ENCODE measurements at regions not wholly inside any gene's neighbourhood (a gene's known extent, or its start where the extent isn't known, plus 50 kb on each side); places are given as distances from the start of the nearest gene placed in this dataset.

DNA sequence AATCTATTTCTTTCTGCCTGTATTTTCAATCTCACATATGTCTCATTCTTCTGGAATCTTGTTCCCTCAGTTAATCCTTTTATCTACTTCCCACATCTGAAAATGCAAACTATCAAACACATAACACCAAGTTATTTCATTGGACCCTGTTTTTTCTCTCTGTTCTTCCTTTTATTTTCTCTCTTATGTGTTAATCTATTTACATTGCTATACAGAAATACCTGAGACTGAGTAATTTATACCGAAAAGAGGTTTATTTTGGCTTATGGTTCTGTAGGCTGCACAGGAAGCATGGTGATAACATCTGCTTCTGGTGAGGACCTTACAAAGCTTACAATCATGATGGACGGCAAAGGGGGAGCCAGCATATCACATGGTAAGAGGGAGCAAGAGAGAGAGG, 247.6 kb downstream of the TGFB2 start:
- DNase-seq (ENCODE audit: extremely low read depth, low read depth): no peak
- TF ChIP-seq, protein P1, sequence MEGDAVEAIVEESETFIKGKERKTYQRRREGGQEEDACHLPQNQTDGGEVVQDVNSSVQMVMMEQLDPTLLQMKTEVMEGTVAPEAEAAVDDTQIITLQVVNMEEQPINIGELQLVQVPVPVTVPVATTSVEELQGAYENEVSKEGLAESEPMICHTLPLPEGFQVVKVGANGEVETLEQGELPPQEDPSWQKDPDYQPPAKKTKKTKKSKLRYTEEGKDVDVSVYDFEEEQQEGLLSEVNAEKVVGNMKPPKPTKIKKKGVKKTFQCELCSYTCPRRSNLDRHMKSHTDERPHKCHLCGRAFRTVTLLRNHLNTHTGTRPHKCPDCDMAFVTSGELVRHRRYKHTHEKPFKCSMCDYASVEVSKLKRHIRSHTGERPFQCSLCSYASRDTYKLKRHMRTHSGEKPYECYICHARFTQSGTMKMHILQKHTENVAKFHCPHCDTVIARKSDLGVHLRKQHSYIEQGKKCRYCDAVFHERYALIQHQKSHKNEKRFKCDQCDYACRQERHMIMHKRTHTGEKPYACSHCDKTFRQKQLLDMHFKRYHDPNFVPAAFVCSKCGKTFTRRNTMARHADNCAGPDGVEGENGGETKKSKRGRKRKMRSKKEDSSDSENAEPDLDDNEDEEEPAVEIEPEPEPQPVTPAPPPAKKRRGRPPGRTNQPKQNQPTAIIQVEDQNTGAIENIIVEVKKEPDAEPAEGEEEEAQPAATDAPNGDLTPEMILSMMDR (IDR thresholded peaks at IDR 0.05; ENCODE audit: low read depth, low read length, missing control alignments): no peak
- H3K4me3 ChIP-seq (replicated peaks; ENCODE audit: low read depth, low read length): no peak overlapping the region

DNA sequence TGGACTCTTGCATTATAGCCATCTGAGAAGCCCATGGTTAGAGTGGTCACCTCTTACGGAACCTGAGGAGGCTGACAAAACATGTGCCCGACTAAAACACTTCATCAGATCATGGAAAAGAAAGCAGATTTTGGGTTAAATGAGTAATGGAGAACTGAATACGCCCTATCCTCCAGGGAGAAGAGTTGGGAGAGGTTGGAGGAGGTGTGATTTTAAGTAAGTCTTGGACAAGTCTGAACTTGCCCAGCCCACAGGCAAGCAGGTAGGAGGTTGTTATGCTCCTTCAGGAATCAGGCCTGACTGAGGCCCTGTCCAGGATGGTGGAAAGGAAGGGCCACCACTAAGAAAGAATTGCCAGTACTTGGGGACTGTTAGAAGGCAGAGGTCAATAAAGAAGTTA, 255.8 kb downstream of the TGFB2 start:
- no peak for DNase-seq (ENCODE audit: extremely low read depth, low read depth)
- H3K4me3 ChIP-seq (replicated peaks; ENCODE audit: low read depth, low read length): no peak overlapping the region
- TF ChIP-seq, protein P1 (IDR thresholded peaks at IDR 0.05; ENCODE audit: low read depth, low read length, missing control alignments): no peak

DNA sequence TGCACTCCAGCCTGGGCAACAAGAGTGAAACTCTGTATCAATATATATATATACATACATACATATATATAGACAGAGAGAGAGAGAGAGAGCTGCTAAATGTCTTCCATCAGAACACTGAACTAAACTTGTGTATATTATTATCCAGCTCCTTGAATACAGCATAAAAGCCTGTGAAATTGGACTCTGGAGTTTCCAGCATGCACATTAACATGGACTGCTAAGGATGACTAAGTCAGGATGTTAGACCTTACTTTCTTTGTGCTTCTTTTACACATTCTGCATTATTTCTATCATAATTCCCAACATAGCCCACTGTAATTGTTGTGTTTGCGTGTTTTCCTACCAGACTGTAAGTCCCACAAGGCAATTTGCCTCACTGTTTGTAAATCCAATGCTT, 259.1 kb downstream of the TGFB2 start:
- TF ChIP-seq, protein P1 (IDR thresholded peaks at IDR 0.05; ENCODE audit: low read depth, low read length, missing control alignments): no peak
- DNase-seq (ENCODE audit: extremely low read depth, low read depth): no peak
- no peak overlapping the region for H3K4me3 ChIP-seq (replicated peaks; ENCODE audit: low read depth, low read length)

DNA sequence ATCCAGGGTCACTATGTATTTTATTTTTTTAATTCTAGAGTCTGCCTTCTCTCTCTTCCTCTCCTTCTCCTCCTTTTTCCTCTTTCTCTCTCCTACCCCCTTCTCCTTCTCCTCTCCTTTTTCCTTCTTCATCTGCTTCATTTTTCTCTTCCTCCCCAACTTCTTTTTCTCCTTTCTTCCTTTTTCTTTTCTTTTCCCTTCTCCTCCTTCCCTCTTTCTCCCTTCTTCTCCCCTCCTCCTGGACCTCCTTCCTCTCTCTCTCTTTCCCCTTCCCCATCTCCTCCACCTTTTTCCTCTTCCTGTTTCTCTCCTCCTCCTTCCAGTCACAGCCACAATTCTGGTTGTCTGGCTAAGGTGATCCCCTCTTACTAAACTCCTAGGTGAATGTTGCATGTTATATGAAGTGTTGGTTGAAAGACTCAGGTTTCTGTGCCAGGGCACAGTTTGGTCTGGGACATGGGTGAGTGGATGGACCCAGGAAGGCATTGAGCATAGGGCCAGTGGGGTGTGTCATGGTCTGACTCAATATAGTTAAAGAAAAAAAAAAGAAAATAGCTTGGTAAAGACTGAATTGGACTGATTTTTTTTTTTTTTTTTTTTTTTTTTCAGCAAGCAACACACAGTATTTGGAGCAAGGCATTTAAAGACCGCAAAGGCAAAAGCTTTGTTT, 266.9 kb downstream of the TGFB2 start:
- no peak for DNase-seq (ENCODE audit: extremely low read depth, low read depth)
- H3K4me3 ChIP-seq (replicated peaks; ENCODE audit: low read depth, low read length): no peak overlapping the region
- TF ChIP-seq, protein P1 (IDR thresholded peaks at IDR 0.05; ENCODE audit: low read depth, low read length, missing control alignments): no peak

DNA sequence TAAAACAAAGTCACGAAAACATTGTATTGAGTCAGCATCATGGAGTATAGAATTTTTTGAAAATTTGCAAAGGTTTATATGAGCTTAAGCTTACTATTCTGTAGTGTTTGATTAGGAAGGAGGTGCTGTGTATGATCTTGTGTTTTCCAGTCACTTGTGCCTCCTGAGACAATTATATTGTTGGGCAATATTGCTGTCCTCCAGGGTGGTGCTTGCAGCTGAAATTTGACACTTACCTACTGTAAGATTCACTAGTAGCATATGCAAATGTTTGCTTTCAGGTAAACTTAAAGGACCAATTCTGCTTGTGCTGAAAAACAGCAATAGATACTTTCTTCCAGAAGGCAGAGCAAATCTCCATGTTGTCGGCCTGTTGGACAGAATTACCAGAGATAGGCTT, 268.0 kb downstream of the TGFB2 start:
- H3K4me3 ChIP-seq (replicated peaks; ENCODE audit: low read depth, low read length): no peak overlapping the region
- no peak for DNase-seq (ENCODE audit: extremely low read depth, low read depth)
- TF ChIP-seq, protein P1 (IDR thresholded peaks at IDR 0.05; ENCODE audit: low read depth, low read length, missing control alignments): no peak

DNA sequence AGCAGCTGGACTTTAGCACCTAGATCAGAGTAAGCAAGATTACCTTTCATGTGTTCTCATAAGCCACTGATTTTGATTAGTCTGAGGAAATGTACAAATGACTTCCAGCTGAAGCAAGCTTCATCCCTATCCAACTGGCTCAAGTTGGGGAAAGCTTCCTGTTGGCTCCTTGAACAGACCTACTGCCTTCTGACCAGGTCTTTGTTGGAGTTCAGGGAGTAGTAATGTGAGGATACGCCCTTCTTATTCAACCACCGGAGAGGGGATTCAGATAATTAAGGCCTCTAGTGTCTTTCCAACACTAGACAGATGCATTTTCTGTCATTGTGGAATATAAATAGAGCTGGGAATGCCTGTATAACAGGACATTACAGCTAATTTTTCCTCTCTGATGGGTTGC, 268.9 kb downstream of the TGFB2 start:
- DNase-seq (ENCODE audit: extremely low read depth, low read depth): no peak
- no peak overlapping the region for H3K4me3 ChIP-seq (replicated peaks; ENCODE audit: low read depth, low read length)
- TF ChIP-seq, protein P1 (IDR thresholded peaks at IDR 0.05; ENCODE audit: low read depth, low read length, missing control alignments): no peak

DNA sequence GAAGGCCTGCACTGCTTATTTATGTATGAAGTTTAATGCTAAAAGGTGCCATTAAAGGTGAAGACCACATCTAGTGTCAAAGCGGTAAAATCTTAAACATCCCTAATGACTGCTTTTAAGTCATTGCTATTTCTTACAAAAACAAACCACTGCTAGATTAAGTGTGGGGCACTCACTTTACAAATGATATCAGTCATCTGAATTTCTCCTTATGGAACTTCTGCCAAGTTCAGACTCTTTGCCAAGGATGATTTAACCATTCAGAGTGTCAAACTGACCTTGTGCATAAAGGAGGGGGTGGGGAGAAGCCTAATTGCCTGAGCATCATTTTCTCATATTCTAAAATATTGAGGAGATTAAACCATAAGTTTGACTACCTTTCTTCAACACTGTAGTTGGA, 271.5 kb downstream of the TGFB2 start:
- no peak for DNase-seq (ENCODE audit: extremely low read depth, low read depth)
- H3K4me3 ChIP-seq (replicated peaks; ENCODE audit: low read depth, low read length): no peak overlapping the region
- TF ChIP-seq, protein P1 (IDR thresholded peaks at IDR 0.05; ENCODE audit: low read depth, low read length, missing control alignments): no peak
